GM23248 (cell line): ENCODE measurements at regions not wholly inside any gene's neighbourhood (a gene's known extent, or its start where the extent isn't known, plus 50 kb on each side); places are given as distances from the start of the nearest gene placed in this dataset.

Experiments
- EZH2 ChIP-seq: fragments of 200-600 bp; sonication (generic); IDR thresholded peaks from 2 replicates; pipeline ENCODE4 v1.6.1; 2018; ENCODE audit warnings: antibody characterized with exemption, mild to moderate bottlenecking; ENCODE audit not compliant: insufficient read depth, poor library complexity, severe bottlenecking
- EZH2phosphoT487 ChIP-seq: fragments of 200-600 bp; sonication (generic); IDR thresholded peaks from 2 replicates; pipeline ENCODE4 v1.6.1; 2018; ENCODE audit warnings: antibody characterized with exemption, moderate library complexity, mild to moderate bottlenecking, low read depth; ENCODE audit not compliant: insufficient read depth

DNA sequence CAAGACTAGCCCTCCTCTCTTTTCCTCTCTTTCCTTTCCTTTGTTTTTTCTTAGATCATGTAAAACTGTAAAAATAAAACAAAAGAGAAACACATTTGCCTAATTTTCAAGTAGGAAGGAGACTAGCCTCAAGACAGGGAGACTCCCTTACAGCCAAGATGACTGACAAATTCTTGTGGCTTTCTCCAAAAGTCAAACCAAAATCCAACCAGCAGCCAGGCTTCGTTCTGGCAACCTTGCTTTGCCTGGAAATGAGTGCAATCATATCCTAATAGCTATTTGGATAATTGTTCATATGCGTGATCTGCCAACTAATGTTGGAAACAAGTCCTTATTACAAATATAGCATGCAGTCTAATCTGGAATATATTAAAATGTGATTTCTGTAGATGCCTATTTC is 868.9 kb upstream of the SOX9 start:
- TF ChIP-seq EZH2 (no peak), EZH2phosphoT487 (no peak)
